CD14-positive monocyte (primary cell): ENCODE measurements at regions not wholly inside any gene's neighbourhood (a gene's known extent, or its start where the extent isn't known, plus 50 kb on each side); places are given as distances from the start of the nearest gene placed in this dataset.

Source experiments
- DNase-seq, 3 donors: peaks; one replicate each; pipeline ENCODE4 v3.0.0-alpha.2; 2011 to 2022
- H2AFZ ChIP-seq: 2 replicates; pipeline ENCODE4 v1.6.0; 2012; ENCODE audit warnings: mild to moderate bottlenecking, low read depth, low read length, inconsistent platforms; ENCODE audit not compliant: insufficient read depth, poor library complexity, severe bottlenecking
- H3K27ac ChIP-seq, 2 donors: 1 replicate in 1 of 2; 2 replicates in 1 of 2; pipeline ENCODE4 v1.5.1; 2012 to 2013; ENCODE audit warnings: low read length in 2 of 2, control low read depth in 1 of 2, inconsistent platforms in 1 of 2, low read depth in 1 of 2, mild to moderate bottlenecking in 1 of 2
- H3K27me3 ChIP-seq, 2 donors: one replicate each; pipeline versions ENCODE4 v1.6.0 to v1.6.1; 2011 to 2013; ENCODE audit warnings: low read length in 2 of 2; ENCODE audit not compliant: control insufficient read depth in 2 of 2, insufficient read depth in 2 of 2
- H3K36me3 ChIP-seq, 2 donors: replicated peaks in 1 of 2; 1 replicate in 1 of 2; 2 replicates in 1 of 2; pipeline versions ENCODE4 v1.5.1 to v1.6.1; 2012 to 2013; ENCODE audit warnings: low read length in 2 of 2, control low read depth in 1 of 2, inconsistent platforms in 1 of 2, mild to moderate bottlenecking in 1 of 2; ENCODE audit not compliant: insufficient read depth in 2 of 2, control insufficient read depth in 1 of 2
- H3K4me1 ChIP-seq, 2 donors: 1 replicate in 1 of 2; 2 replicates in 1 of 2; pipeline versions ENCODE4 v1.5.1 to v1.6.1; 2012 to 2013; ENCODE audit warnings: low read length in 2 of 2, control low read depth in 1 of 2, inconsistent platforms in 1 of 2, mild to moderate bottlenecking in 1 of 2, moderate library complexity in 1 of 2; ENCODE audit not compliant: insufficient read depth in 2 of 2, control insufficient read depth in 1 of 2
- H3K4me2 ChIP-seq: replicated peaks from 2 replicates; pipeline ENCODE3; 2012; ENCODE audit warnings: low read length, moderate library complexity, mild to moderate bottlenecking; ENCODE audit not compliant: poor library complexity, severe bottlenecking; ENCODE audit errors: extremely low read depth
- H3K4me3 ChIP-seq, 3 experiments: fragments of 200-600 bp in 1 of 3; sonication (generic) in 1 of 3; replicated peaks in 1 of 3; 1 replicate in 2 of 3; 2 replicates in 1 of 3; pipeline ENCODE4 v1.5.1; 2011 to 2013; ENCODE audit warnings: low read length in 3 of 3, mild to moderate bottlenecking in 3 of 3, control low read depth in 2 of 3, low read depth in 2 of 3, inconsistent platforms in 1 of 3, moderate library complexity in 1 of 3
- H3K79me2 ChIP-seq: 2 replicates; pipeline ENCODE4 v1.6.0; 2012; ENCODE audit warnings: mild to moderate bottlenecking, control low read depth, inconsistent platforms, low read length, moderate library complexity; ENCODE audit not compliant: insufficient read depth
- H3K9ac ChIP-seq: 2 replicates; pipeline ENCODE4 v1.6.0; 2017; ENCODE audit warnings: low read length, mild to moderate bottlenecking; ENCODE audit not compliant: insufficient read depth, poor library complexity, severe bottlenecking
- H3K9me3 ChIP-seq, 2 donors: replicated peaks in 1 of 2; 1 replicate in 1 of 2; 2 replicates in 1 of 2; pipeline versions ENCODE4 v1.5.1 to v1.6.1; 2012 to 2013; ENCODE audit warnings: low read length in 2 of 2, control low read depth in 1 of 2; ENCODE audit not compliant: control insufficient read depth in 1 of 2, insufficient read depth in 1 of 2
- H4K20me1 ChIP-seq: 2 replicates; pipeline ENCODE4 v1.6.0; 2012; ENCODE audit warnings: mild to moderate bottlenecking, low read length, control low read depth, moderate library complexity; ENCODE audit not compliant: insufficient read depth
- H3K27ac Mint-ChIP-seq, 7 donors: one replicate each; pipeline ENCODE4 v1.8.0; 2020; ENCODE audit warnings: mild to moderate bottlenecking in 7 of 7, mixed read lengths in 7 of 7, moderate library complexity in 6 of 7, inconsistent platforms in 2 of 7
- H3K27me3 Mint-ChIP-seq, 3 donors: one replicate each; pipeline ENCODE4 v1.8.0; 2021 to 2022; ENCODE audit warnings: low read depth in 3 of 3, mild to moderate bottlenecking in 3 of 3, mixed read lengths in 3 of 3, moderate library complexity in 3 of 3, inconsistent platforms in 1 of 3
- H3K36me3 Mint-ChIP-seq, 2 donors: one replicate each; pipeline ENCODE4 v1.8.0; 2020; ENCODE audit warnings: mixed read lengths in 2 of 2, inconsistent platforms in 1 of 2, mild to moderate bottlenecking in 1 of 2
- H3K4me1 Mint-ChIP-seq: one replicate; pipeline ENCODE4 v1.8.0; 2020; ENCODE audit warnings: mild to moderate bottlenecking, mixed read lengths
- H3K4me3 Mint-ChIP-seq, 2 donors: one replicate each; pipeline ENCODE4 v1.8.0; 2020; ENCODE audit warnings: mild to moderate bottlenecking in 2 of 2, mixed read lengths in 2 of 2, moderate library complexity in 1 of 2
- H3K9me3 Mint-ChIP-seq, 7 donors: one replicate each; pipeline ENCODE4 v1.8.0; 2020 to 2022; ENCODE audit warnings: mixed read lengths in 7 of 7, mild to moderate bottlenecking in 6 of 7, moderate library complexity in 6 of 7, inconsistent platforms in 2 of 7
- WGBS: methylation state at CpG from one replicate; pipeline ENCODE4 v1.1.5; 2013; ENCODE audit warnings: missing lambda C conversion rate; ENCODE audit not compliant: insufficient coverage; 5-methylcytosine and 5-hydroxymethylcytosine counted together
- intact Hi-C, 2 donors: fragments of 100-400 bp; cut with micrococcal nuclease; formaldehyde crosslinking; loops; one replicate each; pipeline versions ENCODE4 v1.15.0 to v1.15.1; 2023
- TF ChIP-seq, protein P1 (sequence below): fragments of 200-600 bp; IDR thresholded peaks from one replicate; pipeline ENCODE4 v1.8.0; 2022; ENCODE audit warnings: antibody characterized with exemption, mild to moderate bottlenecking

DNA sequence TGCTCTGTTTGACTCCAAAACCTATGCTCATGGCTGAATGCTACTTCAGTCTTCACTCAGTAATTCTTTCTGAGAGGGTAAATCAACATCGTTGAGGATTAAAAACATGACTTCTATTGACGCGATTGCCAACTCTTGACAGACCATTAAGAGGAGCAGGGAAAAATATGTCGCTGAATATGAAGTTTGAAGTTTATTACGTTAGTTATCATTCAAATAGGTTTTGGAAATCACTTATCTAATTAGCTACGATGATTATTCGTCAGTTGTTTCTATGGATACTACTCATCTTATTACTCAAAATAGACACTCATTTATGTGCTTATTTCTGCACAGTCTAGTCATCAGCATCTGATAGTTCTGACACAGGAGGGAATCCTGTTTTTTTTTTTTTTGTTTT, 279.2 kb upstream of the TBL1XR1 start:
- Histone ChIP-seq H3K4me2 (no peak overlapping the region), H3K36me3 (no peaks in the 10 kb centered on the region), H3K4me1 (peaks cover 0 to 8% of the 10 kb centered on the region in 2 donors), H3K9ac (no peak overlapping the region), H4K20me1 (no peaks in the 10 kb centered on the region), H3K79me2 (no peaks in the 10 kb centered on the region), H3K27me3 (no peaks in the 10 kb centered on the region), H2AFZ (no peak overlapping the region), H3K4me3 (no peak overlapping the region), H3K9me3 (no peaks in the 10 kb centered on the region), H3K27ac (no peak overlapping the region)
- TF ChIP-seq, protein P1, sequence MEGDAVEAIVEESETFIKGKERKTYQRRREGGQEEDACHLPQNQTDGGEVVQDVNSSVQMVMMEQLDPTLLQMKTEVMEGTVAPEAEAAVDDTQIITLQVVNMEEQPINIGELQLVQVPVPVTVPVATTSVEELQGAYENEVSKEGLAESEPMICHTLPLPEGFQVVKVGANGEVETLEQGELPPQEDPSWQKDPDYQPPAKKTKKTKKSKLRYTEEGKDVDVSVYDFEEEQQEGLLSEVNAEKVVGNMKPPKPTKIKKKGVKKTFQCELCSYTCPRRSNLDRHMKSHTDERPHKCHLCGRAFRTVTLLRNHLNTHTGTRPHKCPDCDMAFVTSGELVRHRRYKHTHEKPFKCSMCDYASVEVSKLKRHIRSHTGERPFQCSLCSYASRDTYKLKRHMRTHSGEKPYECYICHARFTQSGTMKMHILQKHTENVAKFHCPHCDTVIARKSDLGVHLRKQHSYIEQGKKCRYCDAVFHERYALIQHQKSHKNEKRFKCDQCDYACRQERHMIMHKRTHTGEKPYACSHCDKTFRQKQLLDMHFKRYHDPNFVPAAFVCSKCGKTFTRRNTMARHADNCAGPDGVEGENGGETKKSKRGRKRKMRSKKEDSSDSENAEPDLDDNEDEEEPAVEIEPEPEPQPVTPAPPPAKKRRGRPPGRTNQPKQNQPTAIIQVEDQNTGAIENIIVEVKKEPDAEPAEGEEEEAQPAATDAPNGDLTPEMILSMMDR = no peak
- Mint-ChIP-seq H3K36me3 (no peaks in the 10 kb centered on the region), H3K4me3 (no peak overlapping the region), H3K27me3 (peaks cover 0 to 4% (median 0%) of the 10 kb centered on the region in 3 donors), H3K27ac (no peak overlapping the region), H3K4me1 (peaks cover 15% of the 10 kb centered on the region), H3K9me3 (peaks cover 0 to 3% (median 0%) of the 10 kb centered on the region in 7 donors)
- 100% methylated on average over 3 of the region's 7 CpGs for WGBS
- intact Hi-C loops = no loop called here
- DNase-seq = no peak

- Histone ChIP-seq H3K27ac (no peak overlapping the region), H3K4me3 (no peak overlapping the region), H2AFZ (no peak overlapping the region), H3K27me3 (no peaks in the 10 kb centered on the region), H3K79me2 (no peaks in the 10 kb centered on the region), H4K20me1 (no peaks in the 10 kb centered on the region), H3K4me2 (no peak overlapping the region), H3K4me1 (peaks cover 0 to 8% of the 10 kb centered on the region in 2 donors), H3K9ac (no peak overlapping the region), H3K36me3 (no peaks in the 10 kb centered on the region), H3K9me3 (no peaks in the 10 kb centered on the region)
- intact Hi-C loops = no loop called here
- DNase-seq = no peak
- Mint-ChIP-seq H3K27ac (no peak overlapping the region), H3K4me1 (peaks cover 16% of the 10 kb centered on the region), H3K9me3 (peaks cover 0 to 3% (median 0%) of the 10 kb centered on the region in 7 donors), H3K36me3 (no peaks in the 10 kb centered on the region), H3K4me3 (no peak overlapping the region), H3K27me3 (peaks cover 0 to 4% (median 0%) of the 10 kb centered on the region in 3 donors)
- TF ChIP-seq, protein P1 = no peak
- WGBS = 100% methylated on average over 3 of the region's 6 CpGs
These were observed 279.7 kb upstream of the TBL1XR1 start for GRCh38 chr3:177476921-177477435.
